IMR-90 (cell line): ENCODE measurements at regions not wholly inside any gene's neighbourhood (a gene's known extent, or its start where the extent isn't known, plus 50 kb on each side); places are given as distances from the start of the nearest gene placed in this dataset.

Source experiments
- ATAC-seq: fragments of 200-7000 bp; cut with Tn5 transposase; 2 replicates; pipeline ENCODE4 v1.9.1; 2020; ENCODE audit warnings: low read depth, mild to moderate bottlenecking, moderate library complexity
- BruUV-seq: library from RNA; stranded (reverse); fragments of 400-500 nt; replicated peaks from 2 replicates; lab custom pipeline; 2021; lab: Mats Ljungman, UMichigan
- CTCF ChIA-PET: fragments of 300-600 bp; formaldehyde crosslinking; extraction: SDS; loops from one replicate; lab custom pipeline; 2021; ENCODE audit warnings: antibody characterized with exemption; lab: Yijun Ruan, JAX
- POLR2A ChIA-PET: fragments of 300-600 bp; sonication (Branson Sonifier 250); formaldehyde crosslinking; loops from one replicate; lab custom pipeline; 2022; ENCODE audit warnings: antibody characterized with exemption; ENCODE audit not compliant: unreplicated experiment; lab: Charles Lee
- DNase-seq: peaks from one replicate; pipeline ENCODE4 v3.0.0; 2013
- H2AFZ ChIP-seq: replicated peaks from 2 replicates; pipeline ENCODE3; 2013; ENCODE audit warnings: low read length, mild to moderate bottlenecking; ENCODE audit not compliant: poor library complexity
- H2AK5ac ChIP-seq: 2 replicates; pipeline ENCODE4 v1.6.1; 2013; ENCODE audit warnings: low read depth, low read length, inconsistent platforms
- H2AK9ac ChIP-seq: replicated peaks from 2 replicates; pipeline ENCODE3; 2013; ENCODE audit warnings: mild to moderate bottlenecking, low read depth, low read length, moderate library complexity; ENCODE audit not compliant: poor library complexity
- H2BK120ac ChIP-seq: 2 replicates; pipeline ENCODE4 v1.6.1; 2013; ENCODE audit warnings: low read depth, low read length, inconsistent platforms
- H2BK15ac ChIP-seq: 3 replicates; pipeline ENCODE4 v1.6.1; 2013; ENCODE audit warnings: low read depth, low read length, inconsistent platforms
- H2BK20ac ChIP-seq: 2 replicates; pipeline ENCODE4 v1.6.1; 2013; ENCODE audit warnings: low read depth, mild to moderate bottlenecking, inconsistent platforms, low read length, moderate library complexity
- H2BK5ac ChIP-seq: 2 replicates; pipeline ENCODE4 v1.6.1; 2013; ENCODE audit warnings: mild to moderate bottlenecking, low read depth, low read length, inconsistent platforms; ENCODE audit not compliant: poor library complexity, severe bottlenecking
- H3K14ac ChIP-seq: replicated peaks from 2 replicates; pipeline ENCODE4 v1.6.1; 2013; ENCODE audit warnings: low read depth, low read length, inconsistent platforms
- H3K18ac ChIP-seq: 2 replicates; pipeline ENCODE4 v1.6.1; 2013; ENCODE audit warnings: low read depth, low read length, control low read depth
- H3K23ac ChIP-seq: 2 replicates; pipeline ENCODE4 v1.6.1; 2013; ENCODE audit warnings: low read depth, low read length, inconsistent platforms
- H3K27ac ChIP-seq: 2 replicates; pipeline ENCODE4 v1.5.1; 2013; ENCODE audit warnings: mild to moderate bottlenecking, control low read depth, low read length; ENCODE audit not compliant: insufficient read depth
- H3K27me3 ChIP-seq: 2 replicates; pipeline ENCODE4 v1.6.1; 2013; ENCODE audit warnings: low read length; ENCODE audit not compliant: control insufficient read depth, insufficient read depth
- H3K36me3 ChIP-seq: 2 replicates; pipeline ENCODE4 v1.6.1; 2013; ENCODE audit warnings: low read length, mixed read lengths; ENCODE audit not compliant: control insufficient read depth, insufficient read depth
- H3K4ac ChIP-seq: 2 replicates; pipeline ENCODE4 v1.6.1; 2013; ENCODE audit warnings: low read depth, low read length, inconsistent platforms
- H3K4me1 ChIP-seq: 2 replicates; pipeline ENCODE4 v1.6.1; 2013; ENCODE audit warnings: low read length, mixed read lengths; ENCODE audit not compliant: control insufficient read depth, insufficient read depth
- H3K4me2 ChIP-seq: 2 replicates; pipeline ENCODE4 v1.6.1; 2013; ENCODE audit warnings: low read depth, mild to moderate bottlenecking, control low read depth, low read length, moderate library complexity
- H3K4me3 ChIP-seq: 2 replicates; pipeline ENCODE4 v1.5.1; 2013; ENCODE audit warnings: low read depth, mild to moderate bottlenecking, control low read depth, low read length, moderate library complexity; ENCODE audit not compliant: insufficient read depth
- H3K56ac ChIP-seq: 2 replicates; pipeline ENCODE4 v1.6.1; 2013; ENCODE audit warnings: low read length, inconsistent platforms; ENCODE audit not compliant: insufficient read depth; ENCODE audit errors: extremely low read depth
- H3K79me1 ChIP-seq, 2 experiments: 2 replicates each; pipeline ENCODE4 v1.6.1; 2013; ENCODE audit warnings: low read length in 2 of 2, inconsistent platforms in 1 of 2, low read depth in 1 of 2
- H3K9ac ChIP-seq: 2 replicates; pipeline ENCODE4 v1.6.1; 2013; ENCODE audit warnings: low read depth, low read length, control low read depth
- H3K9me1 ChIP-seq: 2 replicates; pipeline ENCODE4 v1.6.1; 2013; ENCODE audit warnings: low read length, inconsistent platforms; ENCODE audit not compliant: insufficient read depth
- H3K9me3 ChIP-seq: 2 replicates; pipeline ENCODE4 v1.6.1; 2013; ENCODE audit warnings: low read length; ENCODE audit not compliant: control insufficient read depth, insufficient read depth
- H4K20me1 ChIP-seq: 2 replicates; pipeline ENCODE4 v1.6.1; 2013; ENCODE audit warnings: low read length, inconsistent platforms; ENCODE audit not compliant: insufficient read depth
- H4K5ac ChIP-seq: 2 replicates; pipeline ENCODE4 v1.6.1; 2013; ENCODE audit warnings: mild to moderate bottlenecking, low read depth, low read length, control low read depth
- H4K8ac ChIP-seq, 2 experiments: 2 replicates each; pipeline ENCODE4 v1.6.1; 2013; ENCODE audit warnings: low read depth in 2 of 2, low read length in 2 of 2, control low read depth in 1 of 2, inconsistent platforms in 1 of 2
- H4K91ac ChIP-seq: 2 replicates; pipeline ENCODE4 v1.6.1; 2013; ENCODE audit warnings: low read depth, low read length, inconsistent platforms; ENCODE audit not compliant: insufficient read depth
- BHLHE40 ChIP-seq: fragments of 150-350 bp; IDR thresholded peaks from 2 replicates; pipeline ENCODE4 v1.6.1; 2016; ENCODE audit warnings: mild to moderate bottlenecking, low read depth, low read length
- CEBPB ChIP-seq: IDR thresholded peaks from 2 replicates; pipeline ENCODE4 v1.6.1; 2012; ENCODE audit warnings: low read depth, low read length, improper control_type of control experiment
- CHD1 ChIP-seq: IDR thresholded peaks from 2 replicates; pipeline ENCODE4 v1.6.1; 2012; ENCODE audit warnings: low read depth, low read length, improper control_type of control experiment
- CTCF ChIP-seq: conservative IDR thresholded peaks from 2 replicates; pipeline ENCODE4 v1.5.1; 2012; ENCODE audit warnings: mild to moderate bottlenecking, low read depth, low read length, improper control_type of control experiment
- ELK1 ChIP-seq: fragments of 150-350 bp; IDR thresholded peaks from 2 replicates; pipeline ENCODE4 v1.6.1; 2016; ENCODE audit warnings: low read depth, mild to moderate bottlenecking, low read length, moderate library complexity, borderline replicate concordance
- FOS ChIP-seq: fragments of 150-350 bp; IDR thresholded peaks from 2 replicates; pipeline ENCODE4 v1.6.1; 2016; ENCODE audit warnings: low read depth, low read length
- MAFK ChIP-seq: IDR thresholded peaks from 2 replicates; pipeline ENCODE4 v1.6.1; 2012; ENCODE audit warnings: low read depth, low read length, improper control_type of control experiment
- MAZ ChIP-seq: IDR thresholded peaks from 2 replicates; pipeline ENCODE4 v1.6.1; 2012; ENCODE audit warnings: low read depth, mild to moderate bottlenecking, low read length, improper control_type of control experiment, moderate library complexity, borderline replicate concordance
- MXI1 ChIP-seq: IDR thresholded peaks from 2 replicates; pipeline ENCODE4 v1.6.1; 2012; ENCODE audit warnings: low read depth, mild to moderate bottlenecking, low read length, moderate library complexity, borderline replicate concordance
- NFE2L2 ChIP-seq: fragments of 150-350 bp; IDR thresholded peaks from 2 replicates; pipeline ENCODE4 v1.6.1; 2016; ENCODE audit warnings: low read depth, mild to moderate bottlenecking, low read length
- POLR2A ChIP-seq: IDR thresholded peaks from 2 replicates; pipeline ENCODE4 v1.6.1; 2012; ENCODE audit warnings: mild to moderate bottlenecking, low read depth, low read length
- RAD21 ChIP-seq: IDR thresholded peaks from 2 replicates; pipeline ENCODE4 v1.6.1; 2012; ENCODE audit warnings: low read length, improper control_type of control experiment
- RCOR1 ChIP-seq: IDR thresholded peaks from 2 replicates; pipeline ENCODE4 v1.6.1; 2012; ENCODE audit warnings: mild to moderate bottlenecking, low read length, improper control_type of control experiment; ENCODE audit not compliant: insufficient replicate concordance
- RFX5 ChIP-seq: IDR thresholded peaks from 2 replicates; pipeline ENCODE4 v1.8.0; 2012; ENCODE audit warnings: low read depth, mild to moderate bottlenecking, low read length, moderate library complexity
- SMC3 ChIP-seq: fragments of 150-350 bp; IDR thresholded peaks from 2 replicates; pipeline ENCODE4 v1.6.1; 2016; ENCODE audit warnings: low read depth, mild to moderate bottlenecking, antibody characterized with exemption, low read length, moderate library complexity
- USF2 ChIP-seq: fragments of 150-350 bp; IDR thresholded peaks from 2 replicates; pipeline ENCODE4 v1.6.1; 2017; ENCODE audit warnings: mild to moderate bottlenecking, antibody characterized with exemption, low read length, low read depth
- WGBS, 2 experiments: methylation state at CpG; one replicate each; pipeline versions ENCODE4 v1.1.5 to v1.1.7; 2013; ENCODE audit warnings: missing lambda C conversion rate in 2 of 2; ENCODE audit not compliant: insufficient read length in 1 of 2; ENCODE audit errors: extremely low coverage in 2 of 2; 5-methylcytosine and 5-hydroxymethylcytosine counted together
- dilution Hi-C: fragments of 300-500 bp; cut with HindIII; formaldehyde crosslinking; loops from one replicate; pipeline ENCODE4 v1.14.3; 2018; ENCODE audit warnings: low sequenced_read_pairs; ENCODE audit not compliant: unreplicated experiment
- in situ Hi-C: fragments of 300-500 bp; cut with MboI; formaldehyde crosslinking; loops from 3 replicates; pipeline ENCODE4 v1.14.3; 2019; ENCODE audit warnings: low sequenced_read_pairs, inconsistent platforms, mixed read lengths
- intact Hi-C: fragments of 100-400 bp; cut with micrococcal nuclease; formaldehyde crosslinking; loops from 2 replicates; pipeline ENCODE4 v1.10.0; 2022

GRCh38 chr15:98062869-98063268 is 102.4 kb downstream of the ARRDC4 start:
- Histone ChIP-seq H2BK20ac (no peak overlapping the region), H3K9ac (no peak overlapping the region), H3K4me3 (no peak overlapping the region), H3K14ac (no peak overlapping the region), H4K8ac (no peak overlapping the region), H3K56ac (no peak overlapping the region), H3K4me2 (no peak overlapping the region), H3K27ac (no peak overlapping the region), H4K91ac (no peak overlapping the region), H2BK5ac (no peak overlapping the region), H2BK15ac (no peak overlapping the region), H4K5ac (no peak overlapping the region), H2BK120ac (no peak overlapping the region), H2AK9ac (no peak overlapping the region), H3K27me3 (no peaks in the 10 kb centered on the region), H2AFZ (no peak overlapping the region), H4K20me1 (no peaks in the 10 kb centered on the region), H3K18ac (no peak overlapping the region), H3K9me1 (no peaks in the 10 kb centered on the region), H3K23ac (no peak overlapping the region), H3K9me3 (peaks cover 9% of the 10 kb centered on the region), H3K79me1 (no peaks in the 10 kb centered on the region), H2AK5ac (no peak overlapping the region), H3K4me1 (no peaks in the 10 kb centered on the region), H3K36me3 (no peaks in the 10 kb centered on the region), H3K4ac (no peak overlapping the region)
- ChIA-PET CTCF (no interaction called here), POLR2A (no interaction called here)
- ATAC-seq (no peak), DNase-seq (no peak)
- intact Hi-C loops (no loop called here), in situ Hi-C loops (no loop called here), dilution Hi-C loops (no loop called here)
- TF ChIP-seq MAFK (no peak), USF2 (no peak), RAD21 (no peak), RCOR1 (no peak), CTCF (no peak), MAZ (no peak), FOS (no peak), RFX5 (no peak), POLR2A (no peak), MXI1 (no peak), SMC3 (no peak), BHLHE40 (no peak), CEBPB (no peak), ELK1 (no peak), CHD1 (no peak), NFE2L2 (no peak)
- no TSS peak for BruUV-seq
- whole genome bisulfite sequencing, 2 experiments = no CpG with 5 or more reads among the region's 3 CpGs
